Left lung (tissue), 4 donors: ENCODE measurements at regions not wholly inside any gene's neighbourhood (a gene's known extent, or its start where the extent isn't known, plus 50 kb on each side); places are given as distances from the start of the nearest gene placed in this dataset.

Experiments
- ATAC-seq: fragments of 200-7000 bp; cut with Tn5 transposase; one replicate; pipeline ENCODE4 v1.9.1; 2020; ENCODE audit warnings: moderate library complexity
- DNase-seq, 4 donors: peaks; one replicate each; pipeline ENCODE4 v3.0.0-alpha.2; 2013 to 2020
- H3K27ac ChIP-seq, 2 donors: fragments of 200-600 bp; sonication (generic) in 1 of 2; one replicate each; pipeline versions ENCODE4 v1.5.0 to v1.8.0; 2020 to 2021
- H3K27me3 ChIP-seq, 2 donors: fragments of 200-600 bp; sonication (generic) in 1 of 2; one replicate each; pipeline versions ENCODE4 v1.5.0 to v1.8.0; 2020 to 2021
- H3K36me3 ChIP-seq, 2 donors: fragments of 200-600 bp; sonication (generic) in 1 of 2; one replicate each; pipeline versions ENCODE4 v1.5.0 to v1.8.0; 2020 to 2021
- H3K4me1 ChIP-seq, 2 donors: fragments of 200-600 bp; one replicate each; pipeline ENCODE4 v1.8.0; 2021
- H3K4me3 ChIP-seq, 2 donors: fragments of 200-600 bp; sonication (generic) in 1 of 2; one replicate each; pipeline versions ENCODE4 v1.5.0 to v1.8.0; 2020 to 2021; ENCODE audit warnings: mild to moderate bottlenecking in 1 of 2
- H3K9me3 ChIP-seq, 2 donors: fragments of 200-600 bp; sonication (generic) in 1 of 2; one replicate each; pipeline versions ENCODE4 v1.5.0 to v1.8.0; 2020 to 2021
- intact Hi-C, 2 donors: fragments of 100-400 bp; cut with DNase I; formaldehyde crosslinking; loops; one replicate each; pipeline versions ENCODE4 v1.11.2 to v1.14.2; 2022
- TF ChIP-seq, protein P1 (sequence below), 2 donors: fragments of 200-600 bp; sonication (generic) in 1 of 2; IDR thresholded peaks; one replicate each; pipeline versions ENCODE4 v1.5.0 to v1.8.0; 2021; ENCODE audit warnings: antibody characterized with exemption in 2 of 2
- donor health status: DM: no; HTN: yes; CAD: no.
- donor health status: DM: no; HTN: no; CAD: no.

DNA sequence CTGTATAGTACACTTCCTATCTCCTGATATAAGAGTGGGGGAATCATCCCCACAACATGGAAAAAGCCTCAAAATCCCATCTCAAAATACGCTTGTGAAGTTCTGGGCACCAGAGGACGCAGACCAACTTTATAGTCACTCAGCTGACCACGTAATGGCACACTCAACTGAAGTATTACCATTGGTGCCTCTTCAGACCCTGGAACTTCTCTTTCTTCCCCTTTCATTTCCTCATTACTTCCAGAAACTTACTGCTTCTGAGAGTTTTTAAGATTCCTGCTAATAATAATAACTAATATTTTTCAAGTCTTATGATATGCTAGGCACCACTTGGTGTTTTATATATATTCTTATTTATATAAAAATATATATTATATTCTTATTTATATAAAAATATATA lies 202.6 kb downstream of the PTPRC start:
- TF ChIP-seq, protein P1, sequence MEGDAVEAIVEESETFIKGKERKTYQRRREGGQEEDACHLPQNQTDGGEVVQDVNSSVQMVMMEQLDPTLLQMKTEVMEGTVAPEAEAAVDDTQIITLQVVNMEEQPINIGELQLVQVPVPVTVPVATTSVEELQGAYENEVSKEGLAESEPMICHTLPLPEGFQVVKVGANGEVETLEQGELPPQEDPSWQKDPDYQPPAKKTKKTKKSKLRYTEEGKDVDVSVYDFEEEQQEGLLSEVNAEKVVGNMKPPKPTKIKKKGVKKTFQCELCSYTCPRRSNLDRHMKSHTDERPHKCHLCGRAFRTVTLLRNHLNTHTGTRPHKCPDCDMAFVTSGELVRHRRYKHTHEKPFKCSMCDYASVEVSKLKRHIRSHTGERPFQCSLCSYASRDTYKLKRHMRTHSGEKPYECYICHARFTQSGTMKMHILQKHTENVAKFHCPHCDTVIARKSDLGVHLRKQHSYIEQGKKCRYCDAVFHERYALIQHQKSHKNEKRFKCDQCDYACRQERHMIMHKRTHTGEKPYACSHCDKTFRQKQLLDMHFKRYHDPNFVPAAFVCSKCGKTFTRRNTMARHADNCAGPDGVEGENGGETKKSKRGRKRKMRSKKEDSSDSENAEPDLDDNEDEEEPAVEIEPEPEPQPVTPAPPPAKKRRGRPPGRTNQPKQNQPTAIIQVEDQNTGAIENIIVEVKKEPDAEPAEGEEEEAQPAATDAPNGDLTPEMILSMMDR (IDR thresholded peaks at IDR 0.05) = no peak
- no peaks in the 10 kb centered on the region for H3K27me3 ChIP-seq

DNA sequence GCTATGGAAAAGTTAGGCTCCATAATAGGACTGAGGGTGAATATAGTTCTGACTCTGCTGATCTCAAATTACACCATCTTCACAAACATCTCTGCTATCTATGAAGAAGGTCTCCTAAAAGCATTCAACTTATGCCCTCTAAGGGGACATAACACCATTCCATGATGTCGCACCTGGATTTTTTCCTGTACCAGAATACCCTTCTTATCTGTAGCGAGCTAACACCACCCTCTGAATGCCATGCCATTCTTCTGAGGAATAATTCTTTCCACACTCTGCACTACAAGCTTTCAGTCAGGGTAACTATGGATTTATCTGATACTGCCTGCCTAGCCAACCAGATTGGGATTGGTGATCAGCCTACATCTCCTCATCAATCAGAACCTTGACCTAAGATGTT lies 203.8 kb downstream of the PTPRC start:
- H3K27me3 ChIP-seq = no peaks in the 10 kb centered on the region
- peaks cover 0 to 24% of the 10 kb centered on the region in 2 donors for H3K36me3 ChIP-seq
- intact Hi-C loops = no loop called here
- H3K27ac ChIP-seq = no peak overlapping the region
- H3K4me1 ChIP-seq = no peaks in the 10 kb centered on the region
- TF ChIP-seq, protein P1 (IDR thresholded peaks at IDR 0.05) = no peak
- no peaks in the 10 kb centered on the region for H3K9me3 ChIP-seq
- no peak overlapping the region for H3K4me3 ChIP-seq
- no peak for DNase-seq
- no peak for ATAC-seq

More for the DNA sequence above, 202.6 kb downstream of the PTPRC start:
- DNase-seq (no peak), ATAC-seq (no peak)
- Histone ChIP-seq H3K36me3 (peaks cover 0 to 12% of the 10 kb centered on the region in 2 donors), H3K9me3 (no peaks in the 10 kb centered on the region), H3K4me3 (no peak overlapping the region), H3K4me1 (no peaks in the 10 kb centered on the region), H3K27ac (no peak overlapping the region)
- intact Hi-C loops = no loop called here

DNA sequence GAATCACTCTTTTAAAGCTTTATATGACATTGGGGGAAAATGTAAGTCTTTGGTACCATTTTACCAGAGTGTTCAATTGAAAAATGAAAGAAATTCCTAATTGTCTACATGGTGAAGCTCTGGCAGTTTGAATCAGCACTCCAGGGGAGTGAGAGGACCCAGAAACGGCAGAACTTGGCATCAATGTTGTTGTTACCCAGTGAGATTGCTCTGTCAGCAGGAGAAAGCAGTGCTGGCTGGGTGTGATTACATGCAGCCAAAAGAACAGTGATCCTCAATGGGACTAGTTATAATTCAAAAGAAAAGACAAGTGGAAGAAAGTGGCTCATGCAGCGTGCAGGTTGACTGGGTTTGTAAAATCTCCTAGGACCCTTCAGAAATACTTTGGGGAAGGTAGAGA lies 206.4 kb downstream of the PTPRC start:
- ATAC-seq = no peak
- no peak for DNase-seq
- H3K27me3 ChIP-seq = no peaks in the 10 kb centered on the region
- H3K36me3 ChIP-seq = peaks cover 0 to 25% of the 10 kb centered on the region in 2 donors
- no peaks in the 10 kb centered on the region for H3K4me1 ChIP-seq
- TF ChIP-seq, protein P1 (IDR thresholded peaks at IDR 0.05) = no peak
- intact Hi-C loops = no loop called here
- H3K27ac ChIP-seq = no peak overlapping the region
- no peaks in the 10 kb centered on the region for H3K9me3 ChIP-seq
- H3K4me3 ChIP-seq = no peak overlapping the region

DNA sequence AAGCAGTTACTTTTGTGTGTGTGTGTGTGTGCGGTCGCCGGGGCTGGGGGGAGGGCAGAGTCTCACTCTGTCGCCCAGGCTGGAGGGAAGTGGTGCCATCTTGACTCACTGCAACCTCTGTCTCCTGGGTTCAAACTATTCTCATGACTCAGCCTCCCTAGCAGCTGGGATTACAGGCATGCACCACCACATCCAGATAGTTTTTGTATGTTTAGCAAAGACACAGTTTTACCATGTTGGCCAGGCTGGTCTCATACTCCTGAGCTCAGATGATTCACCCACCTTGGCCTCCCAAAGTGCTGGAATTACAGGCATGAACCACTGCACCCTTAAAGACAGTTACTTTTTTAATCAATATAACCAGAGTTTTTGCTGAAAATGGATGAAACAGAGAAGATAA lies 207.0 kb downstream of the PTPRC start:
- no peak for ATAC-seq
- no peaks in the 10 kb centered on the region for H3K27me3 ChIP-seq
- H3K27ac ChIP-seq = no peak overlapping the region
- peaks cover 0 to 30% of the 10 kb centered on the region in 2 donors for H3K36me3 ChIP-seq
- H3K4me3 ChIP-seq = no peak overlapping the region
- intact Hi-C loops = no loop called here
- H3K4me1 ChIP-seq = no peaks in the 10 kb centered on the region
- TF ChIP-seq, protein P1 (IDR thresholded peaks at IDR 0.05) = no peak
- DNase-seq = no peak
- no peaks in the 10 kb centered on the region for H3K9me3 ChIP-seq

DNA sequence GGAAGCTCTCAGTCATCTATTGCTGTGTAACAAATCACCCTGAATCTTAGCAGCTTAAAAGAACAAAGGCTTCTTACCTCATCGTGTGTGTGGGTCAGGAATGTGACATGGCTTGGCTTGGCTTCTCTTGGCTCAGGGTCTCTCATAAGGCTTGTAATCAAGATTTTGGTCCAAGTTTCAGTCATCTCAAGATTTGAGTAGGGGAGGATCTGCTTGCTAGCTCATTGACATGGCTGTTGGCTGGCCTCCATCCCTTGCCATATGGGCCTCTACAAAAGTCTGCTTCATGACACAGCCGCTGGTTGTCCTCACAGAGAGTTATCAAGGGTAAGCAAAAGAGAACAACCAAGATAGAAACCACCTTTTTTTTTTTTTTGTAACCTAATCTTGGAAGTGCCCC lies 207.7 kb downstream of the PTPRC start:
- Histone ChIP-seq H3K36me3 (peaks cover 0 to 33% of the 10 kb centered on the region in 2 donors), H3K4me1 (no peaks in the 10 kb centered on the region), H3K27ac (no peak overlapping the region), H3K27me3 (no peaks in the 10 kb centered on the region), H3K9me3 (no peaks in the 10 kb centered on the region), H3K4me3 (no peak overlapping the region)
- intact Hi-C loops = no loop called here
- ATAC-seq (no peak), DNase-seq (no peak)
- TF ChIP-seq, protein P1 (IDR thresholded peaks at IDR 0.05) = no peak
